Chondrocyte (in vitro differentiated cells): ENCODE measurements at regions not wholly inside any gene's neighbourhood (a gene's known extent, or its start where the extent isn't known, plus 50 kb on each side); places are given as distances from the start of the nearest gene placed in this dataset.

Experiments
- DNase-seq: peaks from one replicate; pipeline ENCODE4 v3.0.0; 2021; ENCODE audit warnings: mixed read lengths, low spot score
- H3K27ac Mint-ChIP-seq: one replicate; pipeline ENCODE4 v1.8.0; 2021; ENCODE audit warnings: mild to moderate bottlenecking, moderate library complexity, mixed read lengths; ENCODE audit not compliant: unreplicated experiment
- H3K27me3 Mint-ChIP-seq: 2 replicates; pipeline ENCODE4 v1.8.0; 2021; ENCODE audit warnings: low read depth, mixed read lengths
- H3K36me3 Mint-ChIP-seq: 2 replicates; pipeline ENCODE4 v1.8.0; 2021; ENCODE audit warnings: low read depth, mixed read lengths
- H3K4me1 Mint-ChIP-seq: 2 replicates; pipeline ENCODE4 v1.8.0; 2021; ENCODE audit warnings: low read depth, mild to moderate bottlenecking, mixed read lengths
- H3K4me3 Mint-ChIP-seq: one replicate; pipeline ENCODE4 v1.8.0; 2021; ENCODE audit warnings: mild to moderate bottlenecking, moderate library complexity, mixed read lengths; ENCODE audit not compliant: unreplicated experiment
- H3K9me3 Mint-ChIP-seq: 2 replicates; pipeline ENCODE4 v1.8.0; 2021; ENCODE audit warnings: low read depth, mixed read lengths
- TF ChIP-seq, protein P1 (sequence below): fragments of 200-600 bp; sonication (generic); IDR thresholded peaks from 2 replicates; pipeline ENCODE4 v1.5.0; 2021; ENCODE audit warnings: antibody characterized with exemption, mild to moderate bottlenecking, moderate library complexity

DNA sequence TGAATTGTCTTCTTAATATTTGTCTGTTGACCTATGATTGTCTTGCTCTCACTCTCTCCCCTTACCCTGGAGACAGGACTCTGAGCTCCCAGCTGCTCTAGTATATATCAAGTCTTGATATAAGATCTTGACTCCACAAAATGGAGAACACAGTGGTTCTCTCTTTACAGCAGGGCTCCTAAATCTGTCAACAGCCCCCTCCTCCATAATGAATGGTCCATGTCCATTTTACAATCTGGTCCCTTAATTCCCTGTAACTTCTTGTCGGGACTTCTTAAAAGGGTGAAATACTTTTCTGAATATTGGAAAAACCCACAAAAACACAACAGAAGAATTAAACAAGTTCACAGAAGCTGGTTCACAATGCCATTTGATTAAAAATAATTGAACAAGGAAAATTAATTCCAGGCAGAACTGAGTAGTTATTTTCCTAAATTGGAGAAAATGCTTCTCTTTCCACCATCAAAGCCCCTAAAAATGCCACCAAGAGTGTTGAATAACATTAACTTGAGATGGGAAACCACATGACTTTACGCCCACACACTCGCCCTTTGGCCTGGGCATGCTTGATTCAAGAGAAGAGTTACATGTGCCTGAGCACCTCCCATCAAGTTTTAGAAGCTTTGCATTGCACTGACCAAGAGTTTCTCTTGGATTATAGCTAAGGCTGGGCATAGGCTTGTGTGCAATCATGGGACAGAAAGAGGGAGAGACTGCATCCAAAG lies 109.8 kb downstream of the TOMM20 start:
- peaks cover 7% of the 10 kb centered on the region for H3K9me3 Mint-ChIP-seq
- TF ChIP-seq, protein P1, sequence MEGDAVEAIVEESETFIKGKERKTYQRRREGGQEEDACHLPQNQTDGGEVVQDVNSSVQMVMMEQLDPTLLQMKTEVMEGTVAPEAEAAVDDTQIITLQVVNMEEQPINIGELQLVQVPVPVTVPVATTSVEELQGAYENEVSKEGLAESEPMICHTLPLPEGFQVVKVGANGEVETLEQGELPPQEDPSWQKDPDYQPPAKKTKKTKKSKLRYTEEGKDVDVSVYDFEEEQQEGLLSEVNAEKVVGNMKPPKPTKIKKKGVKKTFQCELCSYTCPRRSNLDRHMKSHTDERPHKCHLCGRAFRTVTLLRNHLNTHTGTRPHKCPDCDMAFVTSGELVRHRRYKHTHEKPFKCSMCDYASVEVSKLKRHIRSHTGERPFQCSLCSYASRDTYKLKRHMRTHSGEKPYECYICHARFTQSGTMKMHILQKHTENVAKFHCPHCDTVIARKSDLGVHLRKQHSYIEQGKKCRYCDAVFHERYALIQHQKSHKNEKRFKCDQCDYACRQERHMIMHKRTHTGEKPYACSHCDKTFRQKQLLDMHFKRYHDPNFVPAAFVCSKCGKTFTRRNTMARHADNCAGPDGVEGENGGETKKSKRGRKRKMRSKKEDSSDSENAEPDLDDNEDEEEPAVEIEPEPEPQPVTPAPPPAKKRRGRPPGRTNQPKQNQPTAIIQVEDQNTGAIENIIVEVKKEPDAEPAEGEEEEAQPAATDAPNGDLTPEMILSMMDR = no peak
- H3K27me3 Mint-ChIP-seq = no peaks in the 10 kb centered on the region
- no peak for DNase-seq
- peaks cover 5% of the 10 kb centered on the region for H3K36me3 Mint-ChIP-seq
- H3K4me1 Mint-ChIP-seq = peaks cover 75% of the 10 kb centered on the region
- H3K4me3 Mint-ChIP-seq = no peak overlapping the region
- no peak overlapping the region for H3K27ac Mint-ChIP-seq

DNA sequence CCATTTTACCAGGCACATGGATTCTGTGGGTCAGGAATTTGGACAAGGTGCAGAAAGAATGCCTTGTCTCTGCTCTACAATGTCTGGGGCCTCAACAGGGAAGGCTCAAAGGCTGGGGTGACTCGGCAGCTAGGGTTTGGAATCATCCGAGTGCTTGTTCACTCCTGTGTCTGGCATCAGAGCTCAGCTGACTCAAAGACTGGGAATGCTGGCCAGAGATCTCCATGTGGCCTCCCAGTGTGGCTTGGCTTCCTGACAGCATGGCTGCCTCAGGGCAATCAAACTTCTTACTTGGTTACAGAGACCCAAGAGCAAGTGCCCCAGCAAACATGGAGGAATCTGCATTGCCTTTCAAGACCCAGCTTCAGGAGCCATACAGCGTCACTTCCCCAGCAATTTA lies 110.5 kb downstream of the TOMM20 start:
- DNase-seq = no peak
- TF ChIP-seq, protein P1 = no peak
- H3K4me1 Mint-ChIP-seq = peaks cover 75% of the 10 kb centered on the region
- peaks cover 7% of the 10 kb centered on the region for H3K9me3 Mint-ChIP-seq
- peak overlapping the region; percentile 75 for H3K27ac Mint-ChIP-seq
- H3K27me3 Mint-ChIP-seq = no peaks in the 10 kb centered on the region
- H3K36me3 Mint-ChIP-seq = peaks cover 5% of the 10 kb centered on the region
- H3K4me3 Mint-ChIP-seq = no peak overlapping the region

DNA sequence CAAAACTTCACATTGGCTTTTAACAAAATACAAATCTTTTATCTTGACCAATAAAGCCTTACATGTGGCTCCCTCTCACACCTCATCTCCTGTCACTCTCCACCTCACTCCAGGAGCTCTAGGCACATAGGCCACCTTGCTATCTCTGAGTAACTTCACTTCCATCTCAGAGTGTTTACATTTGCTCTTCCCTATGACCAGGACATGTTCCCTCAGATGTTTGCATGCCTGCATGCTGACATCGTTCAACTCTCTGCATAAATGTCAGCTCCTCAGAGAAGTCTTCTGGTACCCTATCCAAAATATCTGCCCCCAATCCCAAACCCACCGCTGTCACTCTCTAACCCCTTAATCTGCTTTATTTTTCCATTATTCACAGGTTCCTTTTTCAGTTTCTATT lies 110.9 kb downstream of the TOMM20 start:
- TF ChIP-seq, protein P1 = no peak
- DNase-seq = no peak
- Mint-ChIP-seq H3K9me3 (peaks cover 7% of the 10 kb centered on the region), H3K27ac (peak overlapping the region; percentile 75), H3K27me3 (no peaks in the 10 kb centered on the region), H3K36me3 (peaks cover 5% of the 10 kb centered on the region), H3K4me3 (no peak overlapping the region), H3K4me1 (peaks cover 75% of the 10 kb centered on the region)

DNA sequence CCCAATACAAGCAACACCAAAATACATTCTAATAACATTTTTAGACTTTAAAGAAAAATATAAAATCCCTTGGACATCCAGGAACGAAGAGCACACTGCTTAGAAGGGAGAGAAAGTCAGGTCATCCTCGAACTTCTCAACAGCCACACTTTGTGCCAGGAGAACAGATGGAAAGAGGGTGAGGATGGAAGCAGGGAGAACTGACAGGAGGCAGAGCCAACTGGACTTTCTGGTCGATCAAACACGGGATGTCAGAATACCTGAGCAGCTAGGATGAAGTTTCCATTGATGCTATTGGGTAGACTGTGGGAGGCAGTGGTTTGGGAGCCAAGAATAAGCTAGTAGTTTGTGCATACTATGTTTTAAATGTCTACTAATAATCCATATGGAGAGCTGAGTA lies 111.4 kb downstream of the TOMM20 start:
- Mint-ChIP-seq H3K27me3 (no peaks in the 10 kb centered on the region), H3K4me1 (peaks cover 75% of the 10 kb centered on the region), H3K27ac (no peak overlapping the region), H3K36me3 (peaks cover 5% of the 10 kb centered on the region), H3K4me3 (no peak overlapping the region), H3K9me3 (peaks cover 7% of the 10 kb centered on the region)
- TF ChIP-seq, protein P1 = no peak
- no peak for DNase-seq

DNA sequence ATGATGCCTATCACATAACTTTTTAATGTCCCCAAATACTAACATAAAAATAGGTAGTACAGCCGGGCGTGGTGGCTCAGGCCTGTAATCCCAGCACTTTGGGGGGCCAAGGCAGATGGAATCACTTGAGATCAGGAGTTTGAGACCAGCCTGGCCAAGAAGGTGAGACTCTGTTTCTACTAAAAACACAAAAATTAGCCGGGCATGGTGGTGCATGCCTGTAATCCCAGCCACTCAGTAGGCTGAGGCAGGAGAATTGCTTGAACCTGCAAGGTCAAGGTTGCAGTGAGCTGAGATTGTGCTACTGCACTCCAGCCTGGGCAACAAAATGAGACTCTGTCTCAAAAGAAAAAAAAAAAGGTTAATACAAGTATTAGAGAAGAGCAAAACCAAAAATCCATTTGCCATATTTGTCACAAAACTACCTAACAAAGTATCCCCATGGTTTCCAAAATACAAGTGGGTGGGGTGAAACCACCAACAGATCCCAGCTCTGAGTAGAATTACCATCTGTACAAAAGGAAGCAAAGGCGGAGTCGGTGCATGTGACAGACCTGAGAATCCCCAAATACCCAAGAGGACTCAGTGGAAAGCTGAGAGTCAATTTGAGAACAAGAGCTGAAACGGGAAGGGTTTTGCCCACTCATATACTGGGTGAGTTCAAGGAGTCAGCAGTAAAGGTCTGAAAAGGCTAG lies 113.2 kb downstream of the TOMM20 start:
- Mint-ChIP-seq H3K27me3 (no peaks in the 10 kb centered on the region), H3K27ac (no peak overlapping the region), H3K36me3 (peaks cover 5% of the 10 kb centered on the region), H3K4me1 (peaks cover 78% of the 10 kb centered on the region), H3K4me3 (no peak overlapping the region), H3K9me3 (peaks cover 7% of the 10 kb centered on the region)
- no peak for DNase-seq
- TF ChIP-seq, protein P1 = no peak
